ENCODE measurements at regions not wholly inside any gene's neighbourhood (a gene's known extent, or its start where the extent isn't known, plus 50 kb on each side); places are given as distances from the start of the nearest gene placed in this dataset.

- DNase-seq, result no peak
Measured at GRCh38 chr14:100955201-100955600, 51.7 kb upstream of the RTL1 start.

GRCh38 chr14:100962494-100962893 is 59.0 kb upstream of the RTL1 start:
- no peak for DNase-seq

- no peak for DNase-seq
Measured at GRCh38 chr14:100965296-100965695, 61.8 kb upstream of the RTL1 start.

- DNase-seq, result no peak
Measured at GRCh38 chr14:100967178-100967577, 63.7 kb upstream of the RTL1 start.

- no peak for DNase-seq
Measured at GRCh38 chr14:100967930-100968329, 64.4 kb upstream of the RTL1 start.

- DNase-seq, result no peak
Measured at GRCh38 chr14:100972118-100972897, 68.8 kb upstream of the RTL1 start.

GRCh38 chr14:100975671-100976070 is 72.1 kb upstream of the RTL1 start:
- no peak for DNase-seq

GRCh38 chr14:100979079-100979478 is 75.6 kb upstream of the RTL1 start:
- no peak for DNase-seq

- no peak for DNase-seq
Measured at GRCh38 chr14:100979780-100980179, 76.3 kb upstream of the RTL1 start.

GRCh38 chr14:100980823-100981222 is 77.3 kb upstream of the RTL1 start:
- DNase-seq, result no peak

- no peak for DNase-seq
Measured at GRCh38 chr14:100981809-100982208, 78.3 kb upstream of the RTL1 start.

- DNase-seq, result no peak
Measured at GRCh38 chr14:100982353-100982752, 78.8 kb upstream of the RTL1 start.

- no peak for DNase-seq
Measured at GRCh38 chr14:100982762-100983161, 79.2 kb upstream of the RTL1 start.

GRCh38 chr14:100983710-100984109 is 80.2 kb upstream of the RTL1 start:
- DNase-seq, result no peak

- DNase-seq, result no peak
Measured at GRCh38 chr14:100988011-100988410, 84.5 kb upstream of the RTL1 start.

GRCh38 chr14:100988411-100988900 is 84.9 kb upstream of the RTL1 start:
- no peak for DNase-seq

GRCh38 chr14:100988956-100989355 is 85.4 kb upstream of the RTL1 start:
- no peak for DNase-seq

GRCh38 chr14:100989924-100990323 is 86.4 kb upstream of the RTL1 start:
- no peak for DNase-seq

GRCh38 chr14:100994082-100994481 is 90.6 kb upstream of the RTL1 start:
- no peak for DNase-seq

- no peak for DNase-seq
Measured at GRCh38 chr14:100994756-100995330, 91.3 kb upstream of the RTL1 start.

GRCh38 chr14:101000711-101001250 is 97.3 kb upstream of the RTL1 start:
- DNase-seq, result no peak

- DNase-seq, result no peak
Measured at GRCh38 chr14:101001311-101002069, 98.0 kb upstream of the RTL1 start.

- DNase-seq, result no peak
Measured at GRCh38 chr14:101002738-101003137, 99.2 kb upstream of the RTL1 start.

GRCh38 chr14:101004176-101004575 is 100.7 kb upstream of the RTL1 start:
- DNase-seq, result no peak
